Smooth muscle cell (in vitro differentiated cells): ENCODE measurements at regions not wholly inside any gene's neighbourhood (a gene's known extent, or its start where the extent isn't known, plus 50 kb on each side); places are given as distances from the start of the nearest gene placed in this dataset.

Experiments used
- DNase-seq: peaks from one replicate; lab custom pipeline; 2025; ENCODE audit not compliant: unreplicated experiment; lab: John Stamatoyannopoulos, UW
- H2AFZ ChIP-seq: fragments of 200-600 bp; sonication (generic); 2 replicates; pipeline ENCODE4 v1.6.0; 2016; ENCODE audit warnings: antibody characterized with exemption, low read depth, mild to moderate bottlenecking
- H3F3A ChIP-seq: fragments of 200-600 bp; sonication (generic); 2 replicates; pipeline ENCODE4 v1.6.0; 2017; ENCODE audit warnings: antibody characterized with exemption, low read depth
- H3K27ac ChIP-seq: fragments of 200-600 bp; sonication (generic); 2 replicates; pipeline ENCODE4 v1.5.1; 2016; ENCODE audit warnings: low read depth, mild to moderate bottlenecking
- H3K27me3 ChIP-seq: fragments of 200-600 bp; sonication (generic); 2 replicates; pipeline ENCODE4 v1.6.1; 2016; ENCODE audit warnings: low read depth, mild to moderate bottlenecking
- H3K36me3 ChIP-seq: fragments of 200-600 bp; sonication (generic); 2 replicates; pipeline ENCODE4 v1.5.1; 2016; ENCODE audit warnings: low read depth
- H3K4me1 ChIP-seq: fragments of 200-600 bp; sonication (generic); 2 replicates; pipeline ENCODE4 v1.5.1; 2016; ENCODE audit warnings: low read depth
- H3K4me2 ChIP-seq: fragments of 200-600 bp; sonication (generic); 2 replicates; pipeline ENCODE4 v1.6.0; 2016; ENCODE audit warnings: mild to moderate bottlenecking
- H3K4me3 ChIP-seq: fragments of 200-600 bp; sonication (generic); 2 replicates; pipeline ENCODE4 v1.5.1; 2016; ENCODE audit warnings: mild to moderate bottlenecking
- H3K79me2 ChIP-seq: fragments of 200-600 bp; sonication (generic); 2 replicates; pipeline ENCODE4 v1.6.0; 2016; ENCODE audit warnings: low read depth, mild to moderate bottlenecking
- H3K9ac ChIP-seq: fragments of 200-600 bp; sonication (generic); 2 replicates; pipeline ENCODE4 v1.6.0; 2016; ENCODE audit warnings: low read depth
- H3K9me3 ChIP-seq: fragments of 200-600 bp; sonication (generic); replicated peaks from 2 replicates; pipeline ENCODE4 v1.5.1; 2016; ENCODE audit warnings: low read depth
- H4K20me1 ChIP-seq: fragments of 200-600 bp; sonication (generic); 2 replicates; pipeline ENCODE4 v1.6.0; 2016; ENCODE audit warnings: low read depth
- CTCF ChIP-seq: fragments of 200-600 bp; sonication (generic); IDR thresholded peaks from 2 replicates; pipeline ENCODE4 v1.5.1; 2017; ENCODE audit warnings: borderline replicate concordance, mild to moderate bottlenecking, antibody characterized with exemption; ENCODE audit not compliant: insufficient read depth, poor library complexity, severe bottlenecking
- whole genome bisulfite sequencing: methylation state at CpG from one replicate; pipeline ENCODE4 v1.1.7; 2016; ENCODE audit warnings: low lambda C conversion rate; 5-methylcytosine and 5-hydroxymethylcytosine counted together

- Histone ChIP-seq H3K27me3 (peaks cover 24% of the 10 kb centered on the region), H3K4me3 (no peak overlapping the region), H3K4me2 (no peak overlapping the region), H3F3A (no peaks in the 10 kb centered on the region), H4K20me1 (no peaks in the 10 kb centered on the region), H3K79me2 (no peaks in the 10 kb centered on the region), H3K36me3 (no peaks in the 10 kb centered on the region), H2AFZ (no peak overlapping the region), H3K27ac (no peak overlapping the region), H3K4me1 (no peaks in the 10 kb centered on the region), H3K9me3 (no peaks in the 10 kb centered on the region), H3K9ac (no peak overlapping the region)
- 91% methylated on average over 6 of the region's 6 CpGs for WGBS
- DNase-seq = no peak
- no peak for TF ChIP-seq CTCF
Measured at GRCh38 chr16:75943705-75944514, 217.6 kb upstream of the CPHXL start.

GRCh38 chr16:75945916-75946457, 219.7 kb upstream of the CPHXL start:
- Histone ChIP-seq H3K4me2 (no peak overlapping the region), H3K36me3 (no peaks in the 10 kb centered on the region), H3K9ac (no peak overlapping the region), H3K4me1 (no peaks in the 10 kb centered on the region), H3F3A (no peaks in the 10 kb centered on the region), H3K79me2 (no peaks in the 10 kb centered on the region), H3K27ac (no peak overlapping the region), H3K27me3 (peaks cover 24% of the 10 kb centered on the region), H3K4me3 (no peak overlapping the region), H2AFZ (no peak overlapping the region), H4K20me1 (no peaks in the 10 kb centered on the region), H3K9me3 (no peaks in the 10 kb centered on the region)
- no peak for DNase-seq
- 86% methylated on average over 8 of the region's 8 CpGs for WGBS
- TF ChIP-seq CTCF = no peak

- no peaks in the 10 kb centered on the region for H3K36me3 ChIP-seq
- H3K4me1 ChIP-seq = no peaks in the 10 kb centered on the region
- no peak overlapping the region for H3K4me2 ChIP-seq
- H3K27ac ChIP-seq = no peak overlapping the region
- no peak overlapping the region for H3K4me3 ChIP-seq
- no peak for DNase-seq
- H3K79me2 ChIP-seq = no peaks in the 10 kb centered on the region
- TF ChIP-seq CTCF = no peak
- H3K9ac ChIP-seq = no peak overlapping the region
- no peaks in the 10 kb centered on the region for H3K9me3 ChIP-seq
- no peak overlapping the region for H2AFZ ChIP-seq
- peaks cover 24% of the 10 kb centered on the region for H3K27me3 ChIP-seq
- no peaks in the 10 kb centered on the region for H4K20me1 ChIP-seq
- no peaks in the 10 kb centered on the region for H3F3A ChIP-seq
- 79% methylated on average over 2 of the region's 2 CpGs for WGBS
Measured at GRCh38 chr16:75947626-75948239, 221.4 kb upstream of the CPHXL start.
